PFSK-1 (cell line): ENCODE measurements at regions not wholly inside any gene's neighbourhood (a gene's known extent, or its start where the extent isn't known, plus 50 kb on each side); places are given as distances from the start of the nearest gene placed in this dataset.

Source experiments
- POLR2AphosphoS5 ChIP-seq: IDR thresholded peaks from 2 replicates; pipeline ENCODE4 v1.6.1; 2012; ENCODE audit warnings: low read depth, mild to moderate bottlenecking, control low read depth, low read length, moderate library complexity
- REST ChIP-seq, 2 experiments: IDR thresholded peaks; 2 replicates each; pipeline versions ENCODE4 v1.6.1 to v1.8.0; 2011 to 2012; ENCODE audit warnings: low read depth in 2 of 2, low read length in 2 of 2, control low read depth in 1 of 2, inconsistent platforms in 1 of 2, mild to moderate bottlenecking in 1 of 2, moderate library complexity in 1 of 2; ENCODE audit not compliant: insufficient read depth in 1 of 2
- SIN3A ChIP-seq: IDR thresholded peaks from 2 replicates; pipeline ENCODE4 v1.6.1; 2012; ENCODE audit warnings: mild to moderate bottlenecking, low read length, moderate library complexity, borderline replicate concordance; ENCODE audit not compliant: insufficient read depth
- TAF1 ChIP-seq: IDR thresholded peaks from 2 replicates; pipeline ENCODE4 v1.6.1; 2012; ENCODE audit warnings: low read length, control low read depth, borderline replicate concordance; ENCODE audit not compliant: insufficient read depth

- TF ChIP-seq POLR2AphosphoS5 (no peak), SIN3A (no peak), TAF1 (no peak), REST (IDR thresholded peaks at IDR 0.05; ENCODE audit: insufficient read depth in 1 of 2, low read depth in 2 of 2, low read length in 2 of 2) (no peak)
These were observed 376.7 kb downstream of the SMOC2 start for GRCh38 chr6:168817558-168818159.
